ENCODE measurements at regions not wholly inside any gene's neighbourhood (a gene's known extent, or its start where the extent isn't known, plus 50 kb on each side); places are given as distances from the start of the nearest gene placed in this dataset.
A peak's percentile ranks its signal among the peaks of the same experiment; 100 is the strongest.

- Histone ChIP-seq H3K9me3 (ENCODE audit: severe bottlenecking) (no peaks in the 10 kb centered on the region), H3K27ac (ENCODE audit: poor library complexity, severe bottlenecking) (no peak overlapping the region), H3K4me1 (ENCODE audit: insufficient read depth, poor library complexity, severe bottlenecking) (no peaks in the 10 kb centered on the region), H3K27me3 (ENCODE audit: insufficient read depth, poor library complexity, severe bottlenecking) (no peaks in the 10 kb centered on the region), H3K4me3 (ENCODE audit: severe bottlenecking) (no peak overlapping the region), H3K36me3 (ENCODE audit: low read depth) (no peaks in the 10 kb centered on the region)
- TF ChIP-seq, protein P1, sequence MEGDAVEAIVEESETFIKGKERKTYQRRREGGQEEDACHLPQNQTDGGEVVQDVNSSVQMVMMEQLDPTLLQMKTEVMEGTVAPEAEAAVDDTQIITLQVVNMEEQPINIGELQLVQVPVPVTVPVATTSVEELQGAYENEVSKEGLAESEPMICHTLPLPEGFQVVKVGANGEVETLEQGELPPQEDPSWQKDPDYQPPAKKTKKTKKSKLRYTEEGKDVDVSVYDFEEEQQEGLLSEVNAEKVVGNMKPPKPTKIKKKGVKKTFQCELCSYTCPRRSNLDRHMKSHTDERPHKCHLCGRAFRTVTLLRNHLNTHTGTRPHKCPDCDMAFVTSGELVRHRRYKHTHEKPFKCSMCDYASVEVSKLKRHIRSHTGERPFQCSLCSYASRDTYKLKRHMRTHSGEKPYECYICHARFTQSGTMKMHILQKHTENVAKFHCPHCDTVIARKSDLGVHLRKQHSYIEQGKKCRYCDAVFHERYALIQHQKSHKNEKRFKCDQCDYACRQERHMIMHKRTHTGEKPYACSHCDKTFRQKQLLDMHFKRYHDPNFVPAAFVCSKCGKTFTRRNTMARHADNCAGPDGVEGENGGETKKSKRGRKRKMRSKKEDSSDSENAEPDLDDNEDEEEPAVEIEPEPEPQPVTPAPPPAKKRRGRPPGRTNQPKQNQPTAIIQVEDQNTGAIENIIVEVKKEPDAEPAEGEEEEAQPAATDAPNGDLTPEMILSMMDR (IDR thresholded peaks at IDR 0.05; ENCODE audit: poor library complexity, severe bottlenecking) = no peak
- ATAC-seq (ENCODE audit: low read depth) (no peak), DNase-seq (ENCODE audit: low spot score) (no peak)
Measured at GRCh38 chr6:8825726-8826125, 390.4 kb upstream of the SLC35B3 start.

DNA sequence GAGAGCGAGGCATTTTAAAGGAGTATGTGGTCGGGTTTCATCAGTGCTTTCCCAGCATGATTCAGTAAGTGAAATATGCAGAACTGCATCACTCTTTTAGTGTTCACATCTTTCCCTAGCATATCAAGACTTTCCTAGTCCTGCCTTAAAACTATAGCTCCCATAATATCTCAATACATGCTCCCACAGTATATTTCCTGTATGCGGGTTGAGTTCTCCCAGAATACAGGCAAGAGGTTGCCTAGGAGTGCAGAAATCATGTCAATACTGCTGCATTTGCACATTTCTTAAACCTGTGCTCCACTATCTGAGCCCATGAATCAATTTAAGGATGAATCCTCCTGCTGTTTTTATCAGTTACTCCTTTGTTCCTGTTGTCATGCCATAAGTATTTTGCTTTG is 386.6 kb upstream of the SLC35B3 start:
- ATAC-seq (ENCODE audit: low read depth) (no peak), DNase-seq (ENCODE audit: low spot score) (no peak)
- peaks cover 5% of the 10 kb centered on the region for H3K4me1 ChIP-seq (ENCODE audit: insufficient read depth, poor library complexity, severe bottlenecking)
- no peaks in the 10 kb centered on the region for H3K27me3 ChIP-seq (ENCODE audit: insufficient read depth, poor library complexity, severe bottlenecking)
- H3K36me3 ChIP-seq (ENCODE audit: low read depth) = no peaks in the 10 kb centered on the region
- H3K4me3 ChIP-seq (ENCODE audit: severe bottlenecking) = no peak overlapping the region
- H3K9me3 ChIP-seq (ENCODE audit: severe bottlenecking) = no peaks in the 10 kb centered on the region
- TF ChIP-seq, protein P1 (IDR thresholded peaks at IDR 0.05; ENCODE audit: poor library complexity, severe bottlenecking) = no peak
- no peak overlapping the region for H3K27ac ChIP-seq (ENCODE audit: poor library complexity, severe bottlenecking)

GRCh38 chr6:8820313-8820712 is 385.0 kb upstream of the SLC35B3 start:
- H3K27ac ChIP-seq (ENCODE audit: poor library complexity, severe bottlenecking) = no peak overlapping the region
- H3K36me3 ChIP-seq (ENCODE audit: low read depth) = no peaks in the 10 kb centered on the region
- H3K27me3 ChIP-seq (ENCODE audit: insufficient read depth, poor library complexity, severe bottlenecking) = no peaks in the 10 kb centered on the region
- no peak overlapping the region for H3K4me3 ChIP-seq (ENCODE audit: severe bottlenecking)
- no peak for ATAC-seq (ENCODE audit: low read depth)
- TF ChIP-seq, protein P1 (IDR thresholded peaks at IDR 0.05; ENCODE audit: poor library complexity, severe bottlenecking) = no peak
- peaks cover 5% of the 10 kb centered on the region for H3K4me1 ChIP-seq (ENCODE audit: insufficient read depth, poor library complexity, severe bottlenecking)
- DNase-seq (ENCODE audit: low spot score) = no peak
- no peaks in the 10 kb centered on the region for H3K9me3 ChIP-seq (ENCODE audit: severe bottlenecking)

GRCh38 chr6:8819446-8819845 is 384.1 kb upstream of the SLC35B3 start:
- no peaks in the 10 kb centered on the region for H3K36me3 ChIP-seq (ENCODE audit: low read depth)
- no peak overlapping the region for H3K27ac ChIP-seq (ENCODE audit: poor library complexity, severe bottlenecking)
- ATAC-seq (ENCODE audit: low read depth) (peak; percentile 65), DNase-seq (ENCODE audit: low spot score) (no peak)
- no peaks in the 10 kb centered on the region for H3K9me3 ChIP-seq (ENCODE audit: severe bottlenecking)
- TF ChIP-seq, protein P1 (IDR thresholded peaks at IDR 0.05; ENCODE audit: poor library complexity, severe bottlenecking) = no peak
- H3K4me3 ChIP-seq (ENCODE audit: severe bottlenecking) = no peak overlapping the region
- peaks cover 5% of the 10 kb centered on the region for H3K4me1 ChIP-seq (ENCODE audit: insufficient read depth, poor library complexity, severe bottlenecking)
- no peaks in the 10 kb centered on the region for H3K27me3 ChIP-seq (ENCODE audit: insufficient read depth, poor library complexity, severe bottlenecking)

- Histone ChIP-seq H3K36me3 (ENCODE audit: low read depth) (no peaks in the 10 kb centered on the region), H3K27ac (ENCODE audit: poor library complexity, severe bottlenecking) (no peak overlapping the region), H3K9me3 (ENCODE audit: severe bottlenecking) (no peaks in the 10 kb centered on the region), H3K27me3 (ENCODE audit: insufficient read depth, poor library complexity, severe bottlenecking) (no peaks in the 10 kb centered on the region), H3K4me1 (ENCODE audit: insufficient read depth, poor library complexity, severe bottlenecking) (peaks cover 1% of the 10 kb centered on the region), H3K4me3 (ENCODE audit: severe bottlenecking) (no peak overlapping the region)
- TF ChIP-seq, protein P1 (IDR thresholded peaks at IDR 0.05; ENCODE audit: poor library complexity, severe bottlenecking) = no peak
- DNase-seq (ENCODE audit: low spot score) (no peak), ATAC-seq (ENCODE audit: low read depth) (no peak)
Measured at GRCh38 chr6:8814440-8815000, 379.2 kb upstream of the SLC35B3 start.
